ENCODE measurements at regions not wholly inside any gene's neighbourhood (a gene's known extent, or its start where the extent isn't known, plus 50 kb on each side); places are given as distances from the start of the nearest gene placed in this dataset.

GRCh38 chr10:128865436-128866195 lies 601.4 kb upstream of the MGMT start:
- TF ChIP-seq EZH2phosphoT487 (IDR thresholded peaks at IDR 0.05; ENCODE audit: borderline replicate concordance, low read length) (no peak), EZH2 (IDR thresholded peaks at IDR 0.05; ENCODE audit: low read length, unreplicated experiment) (no peak), CTCF (conservative IDR thresholded peaks at IDR 0.05; ENCODE audit: low read depth, low read length) (no peak)

Measured in PC-3 (cell line).